DMS 273 (cell line): ENCODE measurements at regions not wholly inside any gene's neighbourhood (a gene's known extent, or its start where the extent isn't known, plus 50 kb on each side); places are given as distances from the start of the nearest gene placed in this dataset.

Experiments used
- DNase-seq: peaks from one replicate; lab custom pipeline; 2025; ENCODE audit not compliant: unreplicated experiment; lab: John Stamatoyannopoulos, UW

- DNase-seq, result no peak
Measured at GRCh38 chr12:91422811-91423692, 240.4 kb upstream of the DCN start.

GRCh38 chr12:91422127-91422526 lies 239.5 kb upstream of the DCN start:
- no peak for DNase-seq

GRCh38 chr12:91419809-91420208 lies 237.2 kb upstream of the DCN start:
- DNase-seq, result no peak

- no peak for DNase-seq
Measured at GRCh38 chr12:91418221-91419090, 235.8 kb upstream of the DCN start.

- no peak for DNase-seq
Measured at GRCh38 chr12:91417650-91418049, 235.0 kb upstream of the DCN start.

DNA sequence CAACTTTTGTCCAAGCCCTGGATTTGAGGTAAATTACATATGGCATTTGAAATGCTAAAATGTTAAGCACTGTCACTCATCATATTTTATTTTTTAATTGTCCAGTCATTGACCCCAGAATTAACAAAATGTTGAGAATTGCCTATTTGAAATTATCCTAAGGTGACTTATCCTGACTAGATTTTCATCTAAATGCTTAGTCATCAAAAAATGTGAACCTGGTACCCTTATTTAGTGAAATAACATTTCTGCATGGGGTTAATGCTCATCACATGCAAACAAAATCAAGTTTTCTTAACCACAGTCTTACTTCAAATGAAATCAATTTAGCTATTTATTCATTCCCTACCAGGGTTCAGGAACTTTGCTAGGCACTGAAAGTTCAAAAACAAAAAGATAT lies 232.0 kb upstream of the DCN start:
- no peak for DNase-seq

DNA sequence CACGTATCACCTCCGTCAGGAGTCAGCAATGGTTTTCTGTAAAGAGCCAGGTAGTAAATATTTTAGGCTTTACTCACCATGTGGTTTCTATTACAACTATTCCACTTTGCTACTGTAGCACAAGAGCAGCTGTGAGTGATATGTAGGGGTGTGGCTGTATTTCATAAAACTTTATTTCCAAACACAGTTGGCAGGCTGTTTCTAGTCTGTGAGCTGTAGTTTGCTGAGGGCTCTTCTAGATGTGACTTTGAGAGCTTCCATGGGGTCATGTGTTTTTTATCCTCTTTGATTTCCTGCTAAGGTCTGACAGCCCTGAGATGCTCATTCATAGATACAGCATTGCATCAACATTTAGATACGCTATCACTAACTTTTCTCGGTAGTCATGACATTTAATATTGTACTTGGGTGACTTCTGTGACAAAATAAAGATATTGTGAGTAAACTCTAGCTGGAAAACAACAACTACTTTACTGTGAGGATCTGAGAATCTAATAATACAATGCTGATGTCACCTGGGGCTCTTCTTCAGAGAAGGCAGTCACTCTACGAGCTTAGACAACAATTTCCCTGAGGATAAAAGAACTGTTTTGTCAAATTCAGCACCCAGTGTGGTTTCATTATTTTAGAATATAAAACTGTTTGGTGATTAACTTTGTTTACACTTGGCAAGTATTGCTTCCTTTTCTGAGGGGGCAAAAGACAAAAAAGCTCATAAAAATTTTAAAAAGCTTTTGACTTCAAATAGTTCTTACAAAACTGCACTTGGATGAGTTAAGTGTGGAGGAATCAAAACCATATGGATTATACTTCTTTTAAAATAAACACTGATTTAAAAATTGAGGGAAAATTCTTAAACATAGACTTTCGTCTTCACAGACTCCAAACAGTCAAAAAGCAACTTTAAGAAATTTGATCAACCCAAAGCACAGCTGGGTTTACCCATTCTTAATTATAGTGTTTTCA lies 231.2 kb upstream of the DCN start:
- no peak for DNase-seq

DNA sequence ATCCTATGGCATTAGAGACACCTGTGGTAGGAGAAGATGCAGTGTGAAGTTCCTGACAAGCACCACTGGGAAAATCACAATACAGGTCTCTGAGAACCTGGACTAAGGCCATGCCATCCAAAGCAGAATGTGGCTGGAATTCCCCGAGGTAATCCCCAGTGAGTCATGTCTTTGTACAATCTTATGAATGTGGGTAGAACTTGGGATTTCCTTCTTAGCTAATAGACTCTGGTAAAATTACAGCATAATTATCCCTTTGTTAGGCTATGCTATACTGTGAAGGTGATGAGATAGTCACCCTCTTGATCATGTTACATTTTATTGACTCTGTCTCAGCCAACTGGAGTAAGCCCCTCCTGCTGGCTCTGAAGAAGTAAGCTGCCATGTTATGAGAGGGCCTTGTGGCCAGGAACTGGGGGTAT lies 224.3 kb upstream of the DCN start:
- no peak for DNase-seq

- DNase-seq, result no peak
Measured at GRCh38 chr12:91404441-91404840, 221.8 kb upstream of the DCN start.

DNA sequence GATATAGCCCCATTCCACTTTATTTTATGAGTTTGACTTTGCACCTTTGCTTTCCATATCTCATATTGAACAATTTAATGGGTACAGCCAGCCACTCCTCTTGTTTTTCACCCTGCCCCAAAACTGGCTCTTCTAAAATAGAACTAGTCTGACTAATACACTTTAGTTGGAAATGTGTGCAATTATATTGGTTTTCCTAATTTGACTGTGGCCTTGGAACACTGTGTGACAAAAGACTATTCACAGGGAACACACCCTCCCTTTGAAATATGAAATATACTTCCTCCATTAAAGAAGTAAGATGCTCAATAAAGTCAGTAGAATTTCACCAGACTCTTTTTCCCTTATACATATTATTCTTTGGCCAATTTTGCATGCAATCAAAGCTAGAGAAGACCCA lies 218.6 kb upstream of the DCN start:
- no peak for DNase-seq

- no peak for DNase-seq
Measured at GRCh38 chr12:91400271-91400670, 217.7 kb upstream of the DCN start.

GRCh38 chr12:91397866-91398532 lies 215.4 kb upstream of the DCN start:
- no peak for DNase-seq

DNA sequence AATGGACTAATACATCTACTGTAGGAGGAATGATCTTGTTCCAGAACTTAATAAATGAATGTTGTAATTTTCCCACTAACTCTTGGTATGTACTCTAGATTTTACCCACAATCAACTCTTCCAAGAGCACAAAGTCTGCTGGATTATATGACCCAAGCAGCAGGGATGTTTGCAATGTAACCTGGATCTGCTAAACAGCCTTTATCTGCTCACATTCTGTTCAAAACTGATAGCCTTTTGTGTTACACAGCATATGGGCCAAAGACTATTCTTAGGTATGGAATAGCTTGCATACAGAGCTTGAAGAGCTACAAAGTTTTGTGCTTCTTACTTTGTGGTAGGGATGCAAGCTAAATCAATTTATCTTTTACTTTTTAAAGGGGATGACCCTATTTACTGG lies 213.7 kb upstream of the DCN start:
- DNase-seq, result no peak

- DNase-seq, result no peak
Measured at GRCh38 chr12:91395628-91396135, 213.1 kb upstream of the DCN start.

- DNase-seq, result no peak
Measured at GRCh38 chr12:91394903-91395302, 212.3 kb upstream of the DCN start.

DNA sequence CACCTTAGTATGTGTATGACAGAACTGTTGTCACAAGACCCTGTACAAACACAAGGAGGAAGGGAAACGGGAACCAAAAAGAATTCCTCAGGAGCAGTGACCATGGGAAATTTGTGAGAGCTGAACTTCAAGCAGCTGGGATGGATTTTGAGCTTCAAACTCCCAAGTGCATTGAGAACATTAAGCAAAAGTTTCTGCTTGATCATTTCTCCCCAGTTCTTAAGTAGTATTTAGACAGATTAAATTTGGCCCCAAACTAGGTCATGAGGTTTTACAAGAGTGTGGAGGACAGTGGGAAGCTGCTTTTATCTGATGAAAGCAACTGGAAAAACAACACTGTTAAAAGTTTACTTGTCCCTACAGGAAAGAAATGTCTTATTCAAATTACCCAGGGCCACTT lies 206.0 kb upstream of the DCN start:
- no peak for DNase-seq

DNA sequence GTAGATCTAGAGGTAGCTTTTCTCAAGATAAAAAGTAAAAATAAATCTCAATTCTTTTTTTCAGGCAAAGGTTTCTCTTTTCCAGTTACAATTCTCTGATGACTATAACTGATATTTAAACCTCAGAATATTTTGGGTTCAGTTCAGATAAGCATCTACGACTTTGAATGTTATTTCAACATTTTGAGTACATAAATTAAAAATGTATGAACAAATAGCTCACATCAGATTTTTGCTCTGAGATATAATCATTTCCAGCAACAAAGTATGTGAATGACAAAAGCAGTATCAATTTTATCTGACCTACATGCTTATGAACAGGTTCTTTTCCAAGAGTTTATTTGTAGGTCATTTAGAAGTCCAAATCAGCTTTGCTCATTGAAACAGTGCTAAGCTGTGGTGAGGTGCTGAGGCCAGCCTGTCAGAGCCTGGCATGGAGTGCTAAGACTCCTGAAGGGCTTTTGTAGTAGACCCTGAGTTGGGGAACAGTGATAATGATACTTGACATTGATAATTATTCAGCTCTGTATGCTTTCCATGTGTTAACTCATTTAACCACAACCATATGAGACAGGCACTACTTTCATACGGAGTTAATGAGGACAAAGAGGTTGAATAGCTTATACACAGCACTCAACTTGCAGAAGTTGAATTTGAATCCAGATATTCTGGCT lies 205.0 kb upstream of the DCN start:
- DNase-seq, result no peak

DNA sequence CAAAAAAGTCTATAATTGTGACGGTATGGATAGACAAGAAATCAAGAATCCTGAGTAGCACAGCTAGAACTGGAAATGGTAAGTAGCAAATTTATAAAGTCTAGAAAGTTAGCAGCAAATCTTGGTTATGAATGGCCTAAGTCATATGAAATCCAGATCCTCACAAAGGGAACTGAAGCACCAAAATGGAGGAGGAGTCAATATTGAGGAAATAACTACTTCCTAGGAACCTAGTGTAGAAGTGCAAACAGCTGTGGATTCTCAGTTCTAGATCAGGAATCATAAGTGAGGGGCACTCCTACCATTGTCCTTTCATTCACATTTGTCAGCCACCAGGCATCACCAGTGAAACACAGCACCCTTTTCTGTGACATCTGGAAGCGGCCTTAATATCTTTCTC lies 202.2 kb upstream of the DCN start:
- DNase-seq, result no peak

GRCh38 chr12:91384366-91384765 lies 201.7 kb upstream of the DCN start:
- no peak for DNase-seq

DNA sequence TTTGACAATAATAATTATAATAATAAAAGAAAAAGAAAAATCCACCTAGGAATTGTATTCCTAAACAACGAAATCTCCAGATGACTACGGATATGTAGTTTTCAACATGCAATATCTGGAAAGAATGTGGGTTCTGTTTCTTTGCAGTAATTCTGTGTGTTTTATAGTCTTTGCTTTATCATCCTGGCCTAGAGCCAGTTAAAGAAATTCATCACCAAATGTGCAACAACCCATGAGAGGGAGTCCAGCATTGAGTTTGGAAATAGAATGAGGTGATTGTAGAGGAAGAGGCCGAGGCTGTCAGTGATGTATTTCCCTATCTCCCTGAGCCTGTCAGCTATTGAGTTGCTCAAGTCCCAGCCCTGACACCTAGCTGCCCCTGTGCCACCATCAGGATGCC lies 200.5 kb upstream of the DCN start:
- DNase-seq, result no peak
